HCT116 (cell line): ENCODE measurements at regions not wholly inside any gene's neighbourhood (a gene's known extent, or its start where the extent isn't known, plus 50 kb on each side); places are given as distances from the start of the nearest gene placed in this dataset.

ENCODE experiments used
- ATAC-seq: fragments of 200-7000 bp; cut with Tn5 transposase; 2 replicates; pipeline ENCODE4 v1.9.1; 2020; ENCODE audit warnings: mild to moderate bottlenecking, moderate library complexity
- BruUV-seq: library from RNA; stranded (reverse); fragments of 400-500 nt; replicated peaks from 2 replicates; lab custom pipeline; 2021; lab: Mats Ljungman, UMichigan
- CTCF ChIA-PET: fragments of 300-600 bp; sonication (Branson Sonifier 250); formaldehyde crosslinking; loops from one replicate; lab custom pipeline; 2021; ENCODE audit warnings: antibody characterized with exemption; lab: Charles Lee
- POLR2A ChIA-PET: fragments of 300-600, 350-600 bp; sonication (Branson Sonifier 250); formaldehyde crosslinking; loops from one replicate; lab custom pipeline; 2021; ENCODE audit warnings: antibody characterized with exemption; lab: Charles Lee
- RAD21 ChIA-PET, 2 experiments: fragments of 300-600 bp; sonication (Branson Sonifier 250); formaldehyde crosslinking; loops; one replicate each; lab custom pipeline; 2023; ENCODE audit warnings: low total read pairs in 2 of 2; ENCODE audit not compliant: uncharacterized antibody in 2 of 2, unreplicated experiment in 2 of 2, low non-redundant PET in 1 of 2; lab: Charles Lee
- DNase-seq: peaks from one replicate; pipeline ENCODE4 v3.0.0-alpha.2; 2010; ENCODE audit warnings: low read depth, low spot score
- H2AFZ ChIP-seq: fragments of 200-600 bp; shearing (Covaris generic), sonication (generic); 2 replicates; pipeline ENCODE4 v1.6.1; 2017; ENCODE audit warnings: low read depth, mixed run types, mixed read lengths, antibody characterized with exemption, low read length; ENCODE audit not compliant: poor library complexity, severe bottlenecking
- H3K27ac ChIP-seq: 2 replicates; pipeline ENCODE4 v1.5.1; 2012; ENCODE audit warnings: low read depth, low read length
- H3K27me3 ChIP-seq: fragments of 200-600 bp; sonication (generic); 2 replicates; pipeline ENCODE4 v1.6.1; 2016; ENCODE audit warnings: mixed run types, low read length, mixed read lengths; ENCODE audit not compliant: insufficient read depth
- H3K36me3 ChIP-seq, 2 experiments: fragments of 200-500 bp in 1 of 2; fragments of 200-600 bp in 1 of 2; sonication (Bioruptor generic) in 1 of 2; sonication (generic) in 1 of 2; 2 replicates each; pipeline versions ENCODE4 v1.5.1 to v1.6.1; 2014 to 2016; ENCODE audit warnings: low read length in 2 of 2, inconsistent platforms in 1 of 2, mixed read lengths in 1 of 2, mixed run types in 1 of 2; ENCODE audit not compliant: insufficient read depth in 2 of 2, control insufficient read depth in 1 of 2
- H3K4me1 ChIP-seq, 2 experiments: fragments of 200-600 bp in 1 of 2; sonication (generic) in 1 of 2; 2 replicates each; pipeline versions ENCODE4 v1.5.1 to v1.6.1; 2012 to 2017; ENCODE audit warnings: low read length in 2 of 2, inconsistent platforms in 1 of 2, mild to moderate bottlenecking in 1 of 2, mixed read lengths in 1 of 2, mixed run types in 1 of 2, moderate library complexity in 1 of 2; ENCODE audit not compliant: insufficient read depth in 2 of 2, control insufficient read depth in 1 of 2
- H3K4me2 ChIP-seq: fragments of 200-600 bp; sonication (generic); 2 replicates; pipeline ENCODE4 v1.6.1; 2017; ENCODE audit warnings: mixed run types, low read length, mixed read lengths
- H3K4me3 ChIP-seq, 2 experiments: fragments of 200-600 bp in 1 of 2; sonication (generic) in 1 of 2; replicated peaks in 1 of 2; 2 replicates each; pipeline ENCODE4 v1.5.1; 2011 to 2016; ENCODE audit warnings: low read length in 2 of 2, control low read depth in 1 of 2, low read depth in 1 of 2, mild to moderate bottlenecking in 1 of 2, mixed read lengths in 1 of 2, mixed run types in 1 of 2
- H3K79me2 ChIP-seq: fragments of 200-600 bp; sonication (generic); 2 replicates; pipeline ENCODE4 v1.6.1; 2017; ENCODE audit warnings: mild to moderate bottlenecking, mixed run types, low read length, moderate library complexity, mixed read lengths; ENCODE audit not compliant: insufficient read depth
- H3K9ac ChIP-seq: fragments of 200-600 bp; sonication (generic); 2 replicates; pipeline ENCODE4 v1.6.1; 2016; ENCODE audit warnings: low read length, mixed read lengths
- H3K9me2 ChIP-seq: fragments of 200-600 bp; sonication (generic), shearing (Covaris generic); 2 replicates; pipeline ENCODE4 v1.6.1; 2017; ENCODE audit warnings: mixed run types, mild to moderate bottlenecking, moderate library complexity; ENCODE audit not compliant: insufficient read depth
- H3K9me3 ChIP-seq, 2 experiments: fragments of 200-500 bp in 1 of 2; fragments of 200-600 bp in 1 of 2; sonication (Bioruptor generic) in 1 of 2; sonication (generic) in 1 of 2; 2 replicates each; pipeline ENCODE4 v1.6.1; 2014 to 2017; ENCODE audit warnings: low read length in 2 of 2, mixed read lengths in 2 of 2, inconsistent platforms in 1 of 2, low read depth in 1 of 2, mild to moderate bottlenecking in 1 of 2, mixed run types in 1 of 2, moderate library complexity in 1 of 2; ENCODE audit not compliant: control insufficient read depth in 1 of 2, insufficient read depth in 1 of 2
- H4K20me1 ChIP-seq: fragments of 200-600 bp; sonication (generic), shearing (Covaris generic); 2 replicates; pipeline ENCODE4 v1.6.1; 2017; ENCODE audit warnings: mixed run types, mild to moderate bottlenecking, moderate library complexity; ENCODE audit not compliant: insufficient read depth
- EGR1 ChIP-seq: IDR thresholded peaks from 2 replicates; pipeline ENCODE4 v1.6.1; 2012; ENCODE audit warnings: low read depth
- EZH2 ChIP-seq: fragments of 200-600 bp; sonication (generic); IDR thresholded peaks from 2 replicates; pipeline ENCODE4 v1.6.1; 2017; ENCODE audit warnings: antibody characterized with exemption, mixed run types
- EZH2phosphoT487 ChIP-seq: fragments of 200-600 bp; IDR thresholded peaks from 2 replicates; pipeline ENCODE4 v1.6.1; 2018; ENCODE audit warnings: antibody characterized with exemption, borderline replicate concordance
- JUND ChIP-seq: IDR thresholded peaks from 2 replicates; pipeline ENCODE4 v1.6.1; 2012
- POLR2A ChIP-seq: IDR thresholded peaks from 2 replicates; pipeline ENCODE4 v1.7.0; 2011; ENCODE audit warnings: borderline replicate concordance; ENCODE audit not compliant: insufficient read depth, insufficient read length; ENCODE audit errors: extremely low read depth
- SIN3A ChIP-seq: IDR thresholded peaks from 2 replicates; pipeline ENCODE4 v1.6.1; 2012; ENCODE audit warnings: low read depth
- SRF ChIP-seq: IDR thresholded peaks from 2 replicates; pipeline ENCODE4 v1.6.1; 2012; ENCODE audit warnings: low read depth
- TCF7L2 ChIP-seq: IDR thresholded peaks from 2 replicates; pipeline ENCODE4 v1.7.0; 2011; ENCODE audit warnings: borderline replicate concordance, inconsistent platforms; ENCODE audit not compliant: insufficient read depth, insufficient read length; ENCODE audit errors: extremely low read depth
- YY1 ChIP-seq: IDR thresholded peaks from 2 replicates; pipeline ENCODE4 v1.6.1; 2011; ENCODE audit warnings: low read length, low read depth, moderate library complexity, mild to moderate bottlenecking; ENCODE audit not compliant: insufficient replicate concordance; ENCODE audit errors: extremely low read depth
- ZFX ChIP-seq: fragments of 450-650 bp; IDR thresholded peaks from 2 replicates; pipeline ENCODE4 v1.6.1; 2017
- ZNF274 ChIP-seq: fragments of 200-500 bp; sonication (Bioruptor generic); IDR thresholded peaks from 2 replicates; pipeline ENCODE4 v1.6.1; 2014; ENCODE audit warnings: mild to moderate bottlenecking, low read depth, low read length, inconsistent platforms
- intact Hi-C: fragments of 100-400 bp; cut with micrococcal nuclease; formaldehyde crosslinking; loops from 2 replicates; pipeline ENCODE4 v1.10.0; 2022
- TF ChIP-seq, protein P1 (sequence below), 3 experiments: fragments of 200-600 bp in 1 of 3; sonication (generic) in 1 of 3; IDR thresholded peaks in 2 of 3; conservative IDR thresholded peaks in 1 of 3; 2 replicates each; pipeline ENCODE4 v1.5.1; 2012 to 2017; ENCODE audit warnings: low read depth in 2 of 3, low read length in 2 of 3, antibody characterized with exemption in 1 of 3, borderline replicate concordance in 1 of 3, control low read depth in 1 of 3, mild to moderate bottlenecking in 1 of 3, mixed read lengths in 1 of 3, mixed run types in 1 of 3, moderate library complexity in 1 of 3; ENCODE audit not compliant: insufficient read depth in 1 of 3
- TF ChIP-seq, protein P2 (sequence below): IDR thresholded peaks from 2 replicates; pipeline ENCODE4 v1.6.1; 2012
- TF ChIP-seq, protein P3 (sequence below): IDR thresholded peaks from 2 replicates; pipeline ENCODE4 v1.6.1; 2012; ENCODE audit warnings: low read depth

DNA sequence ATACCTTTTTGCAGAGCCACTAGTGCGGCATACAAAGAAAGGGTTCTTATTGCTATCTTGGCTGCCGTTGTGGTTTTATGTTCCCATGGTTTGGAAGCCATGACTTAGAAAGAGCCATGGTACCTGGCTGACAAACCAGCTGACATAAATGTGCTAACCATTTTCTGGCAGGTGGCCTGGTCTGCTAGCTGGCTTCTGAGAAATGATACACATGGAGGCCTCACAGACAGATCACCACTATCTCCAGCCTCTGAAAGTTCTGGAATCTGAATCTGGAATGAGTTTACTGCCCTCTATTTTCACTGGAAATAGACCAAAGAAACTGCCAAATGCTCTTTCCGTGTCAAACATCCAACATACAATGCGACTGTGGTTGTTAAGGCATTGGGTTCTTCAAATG lies 123.7 kb downstream of the QPCT start (continued):
- no peak for TF ChIP-seq EGR1
- no peak for TF ChIP-seq TCF7L2
- no peak for TF ChIP-seq EZH2
- TF ChIP-seq SRF = no peak

- no peaks in the 10 kb centered on the region for H3K36me3 ChIP-seq
- TF ChIP-seq EZH2phosphoT487 (no peak), POLR2A (no peak), EZH2 (no peak), YY1 (no peak), ZNF274 (no peak), EGR1 (no peak), SIN3A (no peak)
- no peak overlapping the region for H3K9ac ChIP-seq
- no peak overlapping the region for H3K4me2 ChIP-seq
- no peaks in the 10 kb centered on the region for H3K9me2 ChIP-seq
- ATAC-seq = no peak
- H3K27ac ChIP-seq = no peak overlapping the region
- POLR2A ChIA-PET = no interaction called here
- no TSS peak for BruUV-seq
- CTCF ChIA-PET = no interaction called here
- no peaks in the 10 kb centered on the region for H3K9me3 ChIP-seq
- H3K4me3 ChIP-seq = no peak overlapping the region
- no peaks in the 10 kb centered on the region for H4K20me1 ChIP-seq
- no peak for DNase-seq
- H3K4me1 ChIP-seq = 0 out of 4 replicates have a peak, but pooled peaks cover 0 to 3% of the 10 kb centered on the region in 2 experiments
- RAD21 ChIA-PET = no interaction called here
- no peaks in the 10 kb centered on the region for H3K79me2 ChIP-seq
- intact Hi-C loops = no loop called here
- no peaks in the 10 kb centered on the region for H3K27me3 ChIP-seq
- H2AFZ ChIP-seq = no peak overlapping the region
Observed at GRCh38 chr2:37469126-37469525, 124.7 kb downstream of the QPCT start.

DNA sequence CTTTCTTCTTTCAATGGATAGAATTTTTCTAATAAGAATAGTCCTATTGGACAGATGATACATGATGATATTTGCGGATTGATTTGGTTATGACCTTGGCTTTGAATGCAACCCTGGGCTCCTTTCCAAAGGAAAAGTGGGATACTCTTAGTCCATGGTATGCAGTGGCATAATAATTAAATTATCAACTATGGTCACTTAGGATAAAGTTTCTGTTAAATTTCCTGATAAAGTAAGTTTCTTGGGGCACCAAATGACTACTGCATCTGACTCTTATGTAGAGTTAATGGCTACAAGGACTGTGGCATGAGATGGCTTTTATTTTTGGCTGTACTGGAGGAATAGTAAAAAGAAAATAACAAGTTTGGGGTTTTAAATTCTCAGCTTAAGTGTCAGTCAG lies 126.7 kb downstream of the QPCT start:
- ChIA-PET RAD21 (no interaction called here), CTCF (no interaction called here), POLR2A (no interaction called here)
- Histone ChIP-seq H3K9me2 (no peaks in the 10 kb centered on the region), H3K27me3 (no peaks in the 10 kb centered on the region), H3K4me1 (0 out of 4 replicates have a peak, but pooled peaks cover 0 to 3% of the 10 kb centered on the region in 2 experiments), H3K9me3 (no peaks in the 10 kb centered on the region), H3K4me3 (no peak overlapping the region), H3K4me2 (no peak overlapping the region), H3K9ac (no peak overlapping the region), H2AFZ (no peak overlapping the region), H3K36me3 (no peaks in the 10 kb centered on the region), H3K27ac (no peak overlapping the region), H4K20me1 (no peaks in the 10 kb centered on the region), H3K79me2 (no peaks in the 10 kb centered on the region)
- no peak for ATAC-seq
- intact Hi-C loops = no loop called here
- DNase-seq = no peak
- BruUV-seq = no TSS peak
- TF ChIP-seq EZH2 (no peak), JUND (no peak), ZFX (no peak), TCF7L2 (no peak)
- TF ChIP-seq, protein P1, sequence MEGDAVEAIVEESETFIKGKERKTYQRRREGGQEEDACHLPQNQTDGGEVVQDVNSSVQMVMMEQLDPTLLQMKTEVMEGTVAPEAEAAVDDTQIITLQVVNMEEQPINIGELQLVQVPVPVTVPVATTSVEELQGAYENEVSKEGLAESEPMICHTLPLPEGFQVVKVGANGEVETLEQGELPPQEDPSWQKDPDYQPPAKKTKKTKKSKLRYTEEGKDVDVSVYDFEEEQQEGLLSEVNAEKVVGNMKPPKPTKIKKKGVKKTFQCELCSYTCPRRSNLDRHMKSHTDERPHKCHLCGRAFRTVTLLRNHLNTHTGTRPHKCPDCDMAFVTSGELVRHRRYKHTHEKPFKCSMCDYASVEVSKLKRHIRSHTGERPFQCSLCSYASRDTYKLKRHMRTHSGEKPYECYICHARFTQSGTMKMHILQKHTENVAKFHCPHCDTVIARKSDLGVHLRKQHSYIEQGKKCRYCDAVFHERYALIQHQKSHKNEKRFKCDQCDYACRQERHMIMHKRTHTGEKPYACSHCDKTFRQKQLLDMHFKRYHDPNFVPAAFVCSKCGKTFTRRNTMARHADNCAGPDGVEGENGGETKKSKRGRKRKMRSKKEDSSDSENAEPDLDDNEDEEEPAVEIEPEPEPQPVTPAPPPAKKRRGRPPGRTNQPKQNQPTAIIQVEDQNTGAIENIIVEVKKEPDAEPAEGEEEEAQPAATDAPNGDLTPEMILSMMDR (IDR thresholded peaks at IDR 0.05 in 2 of 3, conservative IDR thresholded peaks at IDR 0.05 in 1 of 3; ENCODE audit: borderline replicate concordance in 1 of 3, insufficient read depth in 1 of 3, low read depth in 2 of 3, low read length in 2 of 3) = no peak
- TF ChIP-seq, protein P2, sequence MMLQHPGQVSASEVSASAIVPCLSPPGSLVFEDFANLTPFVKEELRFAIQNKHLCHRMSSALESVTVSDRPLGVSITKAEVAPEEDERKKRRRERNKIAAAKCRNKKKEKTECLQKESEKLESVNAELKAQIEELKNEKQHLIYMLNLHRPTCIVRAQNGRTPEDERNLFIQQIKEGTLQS = no peak
- TF ChIP-seq, protein P3, sequence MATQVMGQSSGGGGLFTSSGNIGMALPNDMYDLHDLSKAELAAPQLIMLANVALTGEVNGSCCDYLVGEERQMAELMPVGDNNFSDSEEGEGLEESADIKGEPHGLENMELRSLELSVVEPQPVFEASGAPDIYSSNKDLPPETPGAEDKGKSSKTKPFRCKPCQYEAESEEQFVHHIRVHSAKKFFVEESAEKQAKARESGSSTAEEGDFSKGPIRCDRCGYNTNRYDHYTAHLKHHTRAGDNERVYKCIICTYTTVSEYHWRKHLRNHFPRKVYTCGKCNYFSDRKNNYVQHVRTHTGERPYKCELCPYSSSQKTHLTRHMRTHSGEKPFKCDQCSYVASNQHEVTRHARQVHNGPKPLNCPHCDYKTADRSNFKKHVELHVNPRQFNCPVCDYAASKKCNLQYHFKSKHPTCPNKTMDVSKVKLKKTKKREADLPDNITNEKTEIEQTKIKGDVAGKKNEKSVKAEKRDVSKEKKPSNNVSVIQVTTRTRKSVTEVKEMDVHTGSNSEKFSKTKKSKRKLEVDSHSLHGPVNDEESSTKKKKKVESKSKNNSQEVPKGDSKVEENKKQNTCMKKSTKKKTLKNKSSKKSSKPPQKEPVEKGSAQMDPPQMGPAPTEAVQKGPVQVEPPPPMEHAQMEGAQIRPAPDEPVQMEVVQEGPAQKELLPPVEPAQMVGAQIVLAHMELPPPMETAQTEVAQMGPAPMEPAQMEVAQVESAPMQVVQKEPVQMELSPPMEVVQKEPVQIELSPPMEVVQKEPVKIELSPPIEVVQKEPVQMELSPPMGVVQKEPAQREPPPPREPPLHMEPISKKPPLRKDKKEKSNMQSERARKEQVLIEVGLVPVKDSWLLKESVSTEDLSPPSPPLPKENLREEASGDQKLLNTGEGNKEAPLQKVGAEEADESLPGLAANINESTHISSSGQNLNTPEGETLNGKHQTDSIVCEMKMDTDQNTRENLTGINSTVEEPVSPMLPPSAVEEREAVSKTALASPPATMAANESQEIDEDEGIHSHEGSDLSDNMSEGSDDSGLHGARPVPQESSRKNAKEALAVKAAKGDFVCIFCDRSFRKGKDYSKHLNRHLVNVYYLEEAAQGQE = no peak
